ENCODE measurements at regions not wholly inside any gene's neighbourhood (a gene's known extent, or its start where the extent isn't known, plus 50 kb on each side); places are given as distances from the start of the nearest gene placed in this dataset.

GRCh38 chr14:27067961-27068360 is 470.1 kb upstream of the NOVA1 start:
- TF ChIP-seq CTCF (conservative IDR thresholded peaks at IDR 0.05; ENCODE audit: low read depth, low read length) (no peak), EZH2 (IDR thresholded peaks at IDR 0.05; ENCODE audit: borderline replicate concordance, low read depth, low read length, poor library complexity, severe bottlenecking) (no peak)

Data from A673 (cell line).